ENCODE measurements at regions not wholly inside any gene's neighbourhood (a gene's known extent, or its start where the extent isn't known, plus 50 kb on each side); places are given as distances from the start of the nearest gene placed in this dataset.

DNA sequence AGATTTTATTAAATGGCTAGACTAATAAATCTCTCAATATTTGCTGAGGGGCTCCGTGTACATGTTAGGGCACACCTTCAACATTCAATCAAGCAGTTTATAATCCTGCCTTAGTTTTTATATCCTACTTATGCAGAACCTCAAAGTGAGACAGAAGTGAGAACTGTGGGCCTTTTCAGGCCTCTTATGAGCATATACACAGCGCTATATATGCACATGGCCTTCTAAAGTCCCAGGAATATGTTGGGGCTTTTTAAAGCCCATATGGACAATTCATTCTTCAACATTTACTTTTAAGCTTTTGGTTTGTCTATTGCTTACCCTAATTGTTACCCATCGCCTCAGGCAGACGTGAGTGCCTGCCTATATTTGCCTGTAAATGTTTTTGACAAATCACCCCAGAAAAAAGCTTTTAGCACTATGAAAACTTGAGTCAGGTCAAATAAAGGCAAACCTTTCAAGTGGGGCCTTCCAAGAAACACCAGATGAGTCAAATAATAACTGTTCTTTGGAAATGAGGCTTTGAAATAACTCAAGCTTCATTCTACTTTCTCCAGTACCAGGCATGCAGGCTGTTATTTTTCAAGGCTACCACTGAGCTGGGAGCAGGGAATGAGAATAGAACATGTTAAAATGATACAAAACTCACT lies 58.2 kb downstream of the ESM1 start:
- TF ChIP-seq, protein P1, sequence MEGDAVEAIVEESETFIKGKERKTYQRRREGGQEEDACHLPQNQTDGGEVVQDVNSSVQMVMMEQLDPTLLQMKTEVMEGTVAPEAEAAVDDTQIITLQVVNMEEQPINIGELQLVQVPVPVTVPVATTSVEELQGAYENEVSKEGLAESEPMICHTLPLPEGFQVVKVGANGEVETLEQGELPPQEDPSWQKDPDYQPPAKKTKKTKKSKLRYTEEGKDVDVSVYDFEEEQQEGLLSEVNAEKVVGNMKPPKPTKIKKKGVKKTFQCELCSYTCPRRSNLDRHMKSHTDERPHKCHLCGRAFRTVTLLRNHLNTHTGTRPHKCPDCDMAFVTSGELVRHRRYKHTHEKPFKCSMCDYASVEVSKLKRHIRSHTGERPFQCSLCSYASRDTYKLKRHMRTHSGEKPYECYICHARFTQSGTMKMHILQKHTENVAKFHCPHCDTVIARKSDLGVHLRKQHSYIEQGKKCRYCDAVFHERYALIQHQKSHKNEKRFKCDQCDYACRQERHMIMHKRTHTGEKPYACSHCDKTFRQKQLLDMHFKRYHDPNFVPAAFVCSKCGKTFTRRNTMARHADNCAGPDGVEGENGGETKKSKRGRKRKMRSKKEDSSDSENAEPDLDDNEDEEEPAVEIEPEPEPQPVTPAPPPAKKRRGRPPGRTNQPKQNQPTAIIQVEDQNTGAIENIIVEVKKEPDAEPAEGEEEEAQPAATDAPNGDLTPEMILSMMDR (IDR thresholded peaks at IDR 0.05; ENCODE audit: extremely low read depth, missing control alignments), result no peak
- DNase-seq (ENCODE audit: low spot score), result no peak

DNA sequence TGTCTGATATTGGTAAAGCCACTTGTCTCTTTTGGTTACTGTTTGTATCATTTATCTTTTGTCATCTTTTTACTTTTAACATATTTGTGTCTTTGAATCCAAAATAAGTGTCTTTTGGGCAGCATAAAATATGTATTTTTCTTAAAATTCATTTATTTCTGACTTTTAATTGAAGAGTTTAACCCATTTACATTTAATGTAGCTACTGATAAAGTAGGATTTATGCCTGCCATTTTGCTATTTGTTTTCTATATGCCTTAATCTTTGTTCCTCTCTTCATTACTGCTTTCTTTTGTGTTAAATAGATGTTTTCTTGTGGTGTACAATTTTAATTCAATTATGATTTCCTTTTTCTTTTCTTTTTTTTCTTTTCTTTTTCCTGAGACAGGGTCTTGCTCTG lies 60.9 kb downstream of the ESM1 start:
- TF ChIP-seq, protein P1 (IDR thresholded peaks at IDR 0.05; ENCODE audit: extremely low read depth, missing control alignments), result no peak

GRCh38 chr5:54917323-54917722 lies 68.1 kb downstream of the ESM1 start:
- no peak for DNase-seq (ENCODE audit: low spot score)
- TF ChIP-seq, protein P1 (IDR thresholded peaks at IDR 0.05; ENCODE audit: extremely low read depth, missing control alignments), result no peak

More for the DNA sequence above, 60.9 kb downstream of the ESM1 start:
- DNase-seq (ENCODE audit: low spot score), result no peak

GRCh38 chr5:54915466-54916027 lies 69.8 kb downstream of the ESM1 start:
- TF ChIP-seq, protein P1 (IDR thresholded peaks at IDR 0.05; ENCODE audit: extremely low read depth, missing control alignments), result no peak
- no peak for DNase-seq (ENCODE audit: low spot score)

DNA sequence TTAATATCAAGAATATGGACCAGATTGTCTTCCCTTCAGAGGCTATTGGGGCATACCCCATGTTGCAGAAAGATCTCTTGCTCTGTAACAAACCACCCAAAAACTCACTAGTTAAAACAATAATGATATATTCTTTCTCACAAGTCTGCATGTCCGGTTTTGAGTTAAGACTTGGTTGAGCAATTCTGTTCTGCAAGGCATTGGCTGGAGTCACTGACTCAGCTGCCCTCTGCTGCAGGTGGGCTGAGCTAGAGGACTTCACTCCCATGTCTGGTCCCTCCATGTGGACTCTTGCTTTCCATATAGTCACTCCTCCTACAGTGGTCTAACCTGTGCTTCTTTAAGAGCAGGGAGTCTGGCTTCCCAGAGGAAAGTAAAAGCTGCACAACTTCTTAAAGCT lies 73.4 kb downstream of the ESM1 start:
- DNase-seq (ENCODE audit: low spot score), result no peak
- TF ChIP-seq, protein P1 (IDR thresholded peaks at IDR 0.05; ENCODE audit: extremely low read depth, missing control alignments), result no peak

DNA sequence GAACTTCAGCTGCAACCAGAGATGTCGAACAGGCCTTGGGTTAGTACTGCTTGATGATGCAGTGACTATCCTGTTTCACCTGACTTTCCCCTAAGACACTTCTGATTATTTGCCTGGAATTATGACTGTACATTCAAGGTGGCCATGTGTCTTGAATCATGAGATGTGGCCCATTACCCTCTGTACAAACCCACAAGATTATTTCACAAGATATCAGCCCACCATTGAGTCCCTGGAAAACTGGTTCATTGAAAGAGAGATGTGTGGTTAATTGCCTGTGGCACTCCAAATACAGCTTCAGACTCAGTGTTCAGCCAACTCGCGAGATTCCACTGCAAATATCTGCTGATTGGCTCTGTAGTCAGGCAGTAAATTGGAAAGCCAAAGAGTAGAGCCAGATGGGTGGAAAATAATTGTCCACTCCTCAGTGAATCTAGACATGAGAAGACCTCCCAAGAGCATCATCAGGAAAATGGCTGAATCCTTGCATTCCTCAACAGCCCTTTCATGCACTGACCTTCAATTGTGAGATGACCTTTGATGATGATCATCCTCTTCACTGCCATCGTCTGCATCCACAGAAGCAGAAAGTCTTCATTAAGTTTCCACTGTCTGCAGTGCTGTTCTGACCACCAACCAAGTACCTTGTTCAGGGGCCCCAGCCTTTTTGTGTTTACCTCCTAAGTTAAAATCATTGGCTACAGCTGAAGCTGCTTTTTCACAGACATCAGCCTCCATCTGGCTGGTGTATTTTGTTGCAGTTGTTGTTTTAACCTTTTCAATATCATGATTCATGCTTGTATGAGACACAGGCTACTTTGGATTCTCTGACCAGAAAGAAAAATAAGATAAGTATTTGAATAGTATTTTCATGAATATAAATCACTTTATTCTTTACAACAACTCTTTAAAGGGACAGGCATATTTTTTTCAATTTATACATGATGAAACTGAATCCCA lies 75.2 kb downstream of the ESM1 start:
- TF ChIP-seq, protein P1 (IDR thresholded peaks at IDR 0.05; ENCODE audit: extremely low read depth, missing control alignments), result no peak
- DNase-seq (ENCODE audit: low spot score), result no peak
